H1 (cell line): ENCODE measurements at regions not wholly inside any gene's neighbourhood (a gene's known extent, or its start where the extent isn't known, plus 50 kb on each side); places are given as distances from the start of the nearest gene placed in this dataset.

Experiments used
- CTCF ChIA-PET: fragments of 300-600 bp; sonication (Branson Sonifier 250); formaldehyde crosslinking; loops from one replicate; lab custom pipeline; 2021; ENCODE audit not compliant: partially characterized antibody; lab: Charles Lee
- POLR2A ChIA-PET: fragments of 300-600 bp; sonication (Branson Sonifier 250); formaldehyde crosslinking; loops from one replicate; lab custom pipeline; 2021; ENCODE audit warnings: inconsistent platforms; ENCODE audit not compliant: partially characterized antibody; lab: Charles Lee
- DNase-seq, 2 experiments: peaks; one replicate each; pipeline versions ENCODE4 v3.0.0 to v3.0.0-alpha.2; 2010 to 2022; ENCODE audit warnings: low spot score in 2 of 2, low read depth in 1 of 2, mixed read lengths in 1 of 2
- FAIRE-seq: peaks from 2 replicates; lab custom pipeline; 2011; peaks lifted over from hg19 to GRCh38; lab: Jason Lieb, UNC
- H2AFZ ChIP-seq: 2 replicates; pipeline ENCODE4 v1.8.1; 2012; ENCODE audit warnings: low read length, inconsistent platforms
- H2AK5ac ChIP-seq: 2 replicates; pipeline ENCODE4 v1.6.1; 2013; ENCODE audit warnings: low read depth, low read length
- H2BK120ac ChIP-seq: replicated peaks from 2 replicates; pipeline ENCODE3; 2013; ENCODE audit warnings: low read depth, low read length, inconsistent platforms
- H2BK12ac ChIP-seq: 2 replicates; pipeline ENCODE4 v1.6.1; 2013; ENCODE audit warnings: low read depth, low read length
- H2BK15ac ChIP-seq: 2 replicates; pipeline ENCODE4 v1.6.1; 2013; ENCODE audit warnings: low read length
- H2BK20ac ChIP-seq: 2 replicates; pipeline ENCODE4 v1.6.1; 2013; ENCODE audit warnings: low read length
- H2BK5ac ChIP-seq: 2 replicates; pipeline ENCODE4 v1.6.1; 2013; ENCODE audit warnings: low read depth, low read length
- H3K14ac ChIP-seq: 2 replicates; pipeline ENCODE4 v1.6.1; 2013; ENCODE audit warnings: inconsistent platforms; ENCODE audit not compliant: insufficient read length
- H3K18ac ChIP-seq: 2 replicates; pipeline ENCODE4 v1.6.1; 2013; ENCODE audit warnings: low read length; ENCODE audit errors: extremely low read depth
- H3K23ac ChIP-seq: 2 replicates; pipeline ENCODE4 v1.6.1; 2013; ENCODE audit warnings: inconsistent platforms; ENCODE audit not compliant: insufficient read length
- H3K23me2 ChIP-seq: 2 replicates; pipeline ENCODE4 v1.6.1; 2013; ENCODE audit warnings: low read depth, low read length
- H3K27ac ChIP-seq: 2 replicates; pipeline ENCODE4 v1.6.1; 2011; ENCODE audit warnings: low read depth, low read length, inconsistent platforms
- H3K27me3 ChIP-seq, 4 experiments: replicated peaks in 1 of 4; 1 replicate in 1 of 4; 2 replicates in 3 of 4; pipeline versions ENCODE4 v1.6.1 to v1.8.1; 2011 to 2013; ENCODE audit warnings: low read length in 3 of 4, mild to moderate bottlenecking in 3 of 4, inconsistent platforms in 2 of 4, mixed read lengths in 2 of 4, moderate library complexity in 1 of 4; ENCODE audit not compliant: control insufficient read depth in 3 of 4, insufficient read depth in 3 of 4; ENCODE audit errors: extremely low read depth in 1 of 4
- H3K36me3 ChIP-seq, 4 experiments: 2 replicates each; pipeline versions ENCODE4 v1.6.1 to v1.8.1; 2011 to 2013; ENCODE audit warnings: mild to moderate bottlenecking in 4 of 4, low read length in 3 of 4, moderate library complexity in 2 of 4, control low read depth in 1 of 4, inconsistent platforms in 1 of 4; ENCODE audit not compliant: insufficient read depth in 4 of 4, control insufficient read depth in 2 of 4
- H3K4ac ChIP-seq: replicated peaks from 2 replicates; pipeline ENCODE3; 2013; ENCODE audit warnings: low read length, low read depth, mixed read lengths, inconsistent platforms; ENCODE audit not compliant: insufficient read length
- H3K4me1 ChIP-seq, 4 experiments: replicated peaks in 1 of 4; 1 replicate in 1 of 4; 2 replicates in 3 of 4; pipeline versions ENCODE4 v1.6.1 to v1.8.1; 2011 to 2013; ENCODE audit warnings: low read length in 3 of 4, inconsistent platforms in 2 of 4, mixed read lengths in 1 of 4; ENCODE audit not compliant: insufficient read depth in 4 of 4, control insufficient read depth in 3 of 4
- H3K4me2 ChIP-seq, 2 experiments: 2 replicates each; pipeline versions ENCODE4 v1.6.1 to v1.8.1; 2011 to 2013; ENCODE audit warnings: low read depth in 2 of 2, low read length in 2 of 2, control low read depth in 1 of 2, inconsistent platforms in 1 of 2, mild to moderate bottlenecking in 1 of 2; ENCODE audit not compliant: insufficient read depth in 1 of 2
- H3K4me3 ChIP-seq, 4 experiments: fragments of 200-600, 300-600 bp in 1 of 4; sonication (generic), shearing (Covaris generic), sonication (Bioruptor Twin) in 1 of 4; 2 replicates each; pipeline versions ENCODE4 v1.5.1 to v1.8.1; 2011 to 2016; ENCODE audit warnings: low read length in 4 of 4, low read depth in 3 of 4, control low read depth in 2 of 4, inconsistent platforms in 2 of 4, mild to moderate bottlenecking in 2 of 4, mixed read lengths in 1 of 4, moderate library complexity in 1 of 4; ENCODE audit not compliant: insufficient read depth in 2 of 4; ENCODE audit errors: extremely low read depth in 1 of 4
- H3K56ac ChIP-seq: replicated peaks from 2 replicates; pipeline ENCODE3; 2013; ENCODE audit warnings: low read depth, mild to moderate bottlenecking, mixed read lengths, low read length, inconsistent platforms; ENCODE audit not compliant: insufficient read length
- H3K79me1 ChIP-seq: 2 replicates; pipeline ENCODE4 v1.6.1; 2013; ENCODE audit warnings: low read depth, low read length, control low read depth
- H3K79me2 ChIP-seq, 2 experiments: 2 replicates each; pipeline versions ENCODE4 v1.6.1 to v1.8.1; 2012 to 2013; ENCODE audit warnings: low read length in 2 of 2, mild to moderate bottlenecking in 2 of 2, inconsistent platforms in 1 of 2; ENCODE audit not compliant: insufficient read depth in 2 of 2, control insufficient read depth in 1 of 2
- H3K9ac ChIP-seq, 4 experiments: replicated peaks in 1 of 4; 1 replicate in 1 of 4; 2 replicates in 3 of 4; pipeline versions ENCODE4 v1.6.1 to v1.8.1; 2011 to 2013; ENCODE audit warnings: low read depth in 3 of 4, low read length in 3 of 4, control low read depth in 2 of 4, mild to moderate bottlenecking in 2 of 4, moderate library complexity in 2 of 4, inconsistent platforms in 1 of 4; ENCODE audit errors: extremely low read depth in 1 of 4
- H3K9me3 ChIP-seq, 2 experiments: 2 replicates each; pipeline versions ENCODE4 v1.6.1 to v1.8.1; 2012 to 2013; ENCODE audit warnings: mild to moderate bottlenecking in 2 of 2, moderate library complexity in 2 of 2, control low read depth in 1 of 2, inconsistent platforms in 1 of 2, low read depth in 1 of 2, low read length in 1 of 2, mixed read lengths in 1 of 2; ENCODE audit not compliant: insufficient read depth in 2 of 2
- H4K20me1 ChIP-seq, 2 experiments: replicated peaks in 1 of 2; 2 replicates each; pipeline versions ENCODE3 to v1.8.1; 2011 to 2013; ENCODE audit warnings: inconsistent platforms in 2 of 2, low read length in 2 of 2, mild to moderate bottlenecking in 1 of 2; ENCODE audit not compliant: insufficient read depth in 2 of 2, control insufficient read depth in 1 of 2
- H4K5ac ChIP-seq: 2 replicates; pipeline ENCODE4 v1.6.1; 2013; ENCODE audit warnings: low read length, low read depth, mixed read lengths, inconsistent platforms; ENCODE audit not compliant: insufficient read length
- H4K8ac ChIP-seq: 2 replicates; pipeline ENCODE4 v1.8.0; 2013; ENCODE audit warnings: mild to moderate bottlenecking, moderate library complexity, low read length, inconsistent platforms; ENCODE audit not compliant: insufficient read depth; ENCODE audit errors: extremely low read depth
- H4K91ac ChIP-seq: replicated peaks from 2 replicates; pipeline ENCODE3; 2013; ENCODE audit warnings: low read length, mixed read lengths, inconsistent platforms; ENCODE audit not compliant: insufficient read length
- POLR2AphosphoS5 ChIP-seq: IDR thresholded peaks from 2 replicates; pipeline ENCODE4 v1.6.1; 2011; ENCODE audit warnings: low read depth, low read length
- RBBP5 ChIP-seq: IDR thresholded peaks from 2 replicates; pipeline ENCODE4 v1.7.1; 2012; ENCODE audit warnings: low read depth, mild to moderate bottlenecking, inconsistent platforms, low read length, moderate library complexity, borderline replicate concordance
- RFX5 ChIP-seq: IDR thresholded peaks from 2 replicates; pipeline ENCODE4 v1.6.1; 2011; ENCODE audit warnings: low read depth, low read length, improper control_type of control experiment, borderline replicate concordance
- SIN3A ChIP-seq, 2 experiments: IDR thresholded peaks in 1 of 2; conservative IDR thresholded peaks in 1 of 2; 2 replicates each; pipeline ENCODE4 v1.6.1; 2011 to 2012; ENCODE audit warnings: low read length in 2 of 2, improper control_type of control experiment in 1 of 2, low read depth in 1 of 2, mild to moderate bottlenecking in 1 of 2
- SIX5 ChIP-seq: IDR thresholded peaks from 2 replicates; pipeline ENCODE4 v1.6.1; 2011; ENCODE audit warnings: mild to moderate bottlenecking, low read depth, low read length
- TCF12 ChIP-seq: IDR thresholded peaks from 2 replicates; pipeline ENCODE4 v1.6.1; 2011; ENCODE audit warnings: low read depth, mild to moderate bottlenecking, low read length
- WGBS, 2 experiments: shearing (Covaris generic) in 1 of 2; methylation state at CpG; one replicate each; pipeline versions ENCODE4 v1.1.6 to v1.1.7; 2013 to 2015; ENCODE audit warnings: low lambda C conversion rate in 2 of 2, mixed read lengths in 2 of 2, inconsistent platforms in 1 of 2, low coverage in 1 of 2, missing lambda C conversion rate in 1 of 2; ENCODE audit not compliant: insufficient replicate concordance in 2 of 2, insufficient coverage in 1 of 2, insufficient read length in 1 of 2; ENCODE audit errors: extremely low coverage in 1 of 2, missing lambda C conversion rate in 1 of 2; 5-methylcytosine and 5-hydroxymethylcytosine counted together

- Histone ChIP-seq H2BK12ac (no peak overlapping the region), H3K4me2 (no peak overlapping the region), H2BK15ac (no peak overlapping the region), H2AFZ (no peak overlapping the region), H3K27me3 (no peaks in the 10 kb centered on the region), H3K36me3 (no peaks in the 10 kb centered on the region), H3K4me3 (no peak overlapping the region), H3K23ac (no peak overlapping the region), H4K5ac (no peak overlapping the region), H3K79me1 (no peaks in the 10 kb centered on the region), H2AK5ac (no peak overlapping the region), H3K79me2 (no peaks in the 10 kb centered on the region), H2BK120ac (no peak overlapping the region), H4K20me1 (no peaks in the 10 kb centered on the region), H3K23me2 (no peaks in the 10 kb centered on the region; the same call in 1 of the 2 replicates), H4K8ac (no peak overlapping the region), H3K18ac (no peak overlapping the region), H3K9ac (no peak overlapping the region), H2BK20ac (no peak overlapping the region), H4K91ac (no peak overlapping the region), H3K9me3 (no peaks in the 10 kb centered on the region), H3K27ac (no peak overlapping the region)
- CTCF ChIA-PET, result no interaction called here
- no peak for DNase-seq
- TF ChIP-seq TCF12 (no peak), POLR2AphosphoS5 (no peak), SIX5 (no peak), RFX5 (no peak), RBBP5 (no peak), SIN3A (conservative IDR thresholded peaks at IDR 0.05 in 1 of 2, IDR thresholded peaks at IDR 0.05 in 1 of 2; ENCODE audit: low read depth in 1 of 2, low read length in 2 of 2) (no peak)
- TF ChIP-seq, all 59 proteins: peak for 0
- WGBS, 2 experiments, result 80% methylated on average over 3 of the region's 3 CpGs; no CpG with 5 or more reads in 1 of the 2 experiments
- no peak overlapping the region for H3K4ac ChIP-seq
- POLR2A ChIA-PET, result no interaction called here
- H2BK5ac ChIP-seq, result no peak overlapping the region
- H3K14ac ChIP-seq, result no peak overlapping the region
- no peak overlapping the region for H3K56ac ChIP-seq
- FAIRE-seq, result no peak
- no peaks in the 10 kb centered on the region for H3K4me1 ChIP-seq
These were observed 210.8 kb upstream of the ETAA1 start for GRCh38 chr2:67186326-67186725.
